Esophagus muscularis mucosa (tissue), 4 donors: ENCODE measurements at regions not wholly inside any gene's neighbourhood (a gene's known extent, or its start where the extent isn't known, plus 50 kb on each side); places are given as distances from the start of the nearest gene placed in this dataset.

ENCODE experiments used
- DNase-seq: peaks from one replicate; pipeline ENCODE4 v3.0.0-alpha.2; 2017; ENCODE audit errors: extremely low spot score
- H3K27ac ChIP-seq, 4 donors: fragments of 200-600 bp; sonication (generic); replicated peaks in 1 of 4; 1 replicate in 3 of 4; 2 replicates in 1 of 4; pipeline ENCODE4 v1.5.1; 2016 to 2019; ENCODE audit warnings: mild to moderate bottlenecking in 1 of 4
- H3K27me3 ChIP-seq, 4 donors: fragments of 200-600 bp; sonication (generic); one replicate each; pipeline versions ENCODE4 v1.5.1 to v1.6.0; 2016 to 2019
- H3K36me3 ChIP-seq, 4 donors: fragments of 200-600 bp; sonication (generic); one replicate each; pipeline ENCODE4 v1.5.1; 2016 to 2019
- H3K4me1 ChIP-seq, 4 donors: fragments of 200-600 bp; sonication (generic); one replicate each; pipeline ENCODE4 v1.5.1; 2016 to 2019
- H3K4me3 ChIP-seq, 4 donors: fragments of 200-600 bp; sonication (generic); 1 replicate in 2 of 4; 2 replicates in 2 of 4; pipeline ENCODE4 v1.5.1; 2016 to 2019; ENCODE audit warnings: mild to moderate bottlenecking in 4 of 4, moderate library complexity in 1 of 4
- H3K9me3 ChIP-seq, 4 donors: fragments of 200-600 bp; sonication (generic); 1 replicate in 3 of 4; 2 replicates in 1 of 4; pipeline ENCODE4 v1.5.1; 2016 to 2019
- EP300 ChIP-seq: sonication (generic); formaldehyde crosslinking; IDR thresholded peaks from one replicate; pipeline ENCODE4 v1.6.1; 2017; ENCODE audit warnings: antibody characterized with exemption
- POLR2A ChIP-seq: fragments of 450-650 bp; IDR thresholded peaks from one replicate; pipeline ENCODE4 v1.6.1; 2017; ENCODE audit warnings: antibody characterized with exemption, moderate library complexity, mild to moderate bottlenecking, low read depth
- POLR2AphosphoS5 ChIP-seq, 2 donors: sonication (generic); formaldehyde crosslinking; IDR thresholded peaks; one replicate each; pipeline ENCODE4 v1.6.1; 2017; ENCODE audit warnings: antibody characterized with exemption in 2 of 2
- WGBS: methylation state at CpG from one replicate; pipeline ENCODE4 v1.1.5; 2018; 5-methylcytosine and 5-hydroxymethylcytosine counted together
- intact Hi-C: fragments of 100-400 bp; cut with DNase I; formaldehyde crosslinking; loops from one replicate; pipeline ENCODE4 v1.15.1; 2023
- TF ChIP-seq, protein P1 (sequence below), 3 experiments: fragments of 200-600 bp in 2 of 3; fragments of 450-650 bp in 1 of 3; sonication (generic) in 2 of 3; IDR thresholded peaks; one replicate each; pipeline ENCODE4 v1.5.1; 2017 to 2019; ENCODE audit warnings: antibody characterized with exemption in 3 of 3, mild to moderate bottlenecking in 2 of 3, moderate library complexity in 1 of 3

DNA sequence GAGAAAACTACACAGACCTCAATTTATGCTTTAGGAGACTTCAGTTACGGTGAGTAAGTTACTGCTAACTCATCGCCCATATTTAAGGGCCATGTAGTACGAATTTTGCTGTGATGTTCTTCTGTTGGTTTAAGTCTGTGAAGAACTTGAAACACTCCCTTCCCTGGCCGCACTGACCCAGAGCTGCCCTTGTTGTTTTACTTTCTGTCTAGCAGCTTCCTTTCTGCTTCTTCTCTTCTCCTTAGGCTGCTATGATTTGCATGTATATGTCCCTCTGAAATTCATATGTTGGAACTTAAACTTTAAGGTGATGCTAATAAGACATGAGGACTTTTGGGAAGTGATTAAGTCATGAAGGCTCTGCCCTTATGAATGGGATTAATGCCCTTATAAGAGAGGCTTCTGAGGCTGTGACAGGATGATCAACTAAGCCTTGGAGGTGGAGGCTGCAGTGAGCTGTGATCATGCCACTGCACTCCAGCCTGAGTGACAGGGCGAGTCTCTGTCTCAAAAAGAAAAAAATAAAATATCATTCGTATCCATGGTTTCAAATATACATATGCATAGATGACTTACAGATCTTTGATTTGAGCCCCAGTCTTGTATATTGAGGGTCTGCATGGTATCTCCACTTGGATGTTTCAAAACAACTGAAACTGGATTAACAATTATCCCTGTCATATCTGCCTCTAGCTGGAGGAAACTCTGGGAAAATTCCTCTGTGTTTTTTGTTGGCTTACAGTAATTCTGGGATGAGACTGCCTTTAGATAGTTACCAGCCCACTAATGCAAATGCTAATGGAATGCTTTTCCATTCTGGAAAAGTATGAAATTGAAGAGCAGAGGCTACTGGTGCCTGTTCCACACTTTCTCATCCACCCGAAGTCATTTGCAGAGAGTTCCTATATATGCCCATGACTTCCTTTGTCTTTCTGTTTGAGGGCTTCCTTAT lies 263.4 kb upstream of the ACTBL2 start:
- H3K27ac ChIP-seq, result no peak overlapping the region
- intact Hi-C loops, result no loop called here

DNA sequence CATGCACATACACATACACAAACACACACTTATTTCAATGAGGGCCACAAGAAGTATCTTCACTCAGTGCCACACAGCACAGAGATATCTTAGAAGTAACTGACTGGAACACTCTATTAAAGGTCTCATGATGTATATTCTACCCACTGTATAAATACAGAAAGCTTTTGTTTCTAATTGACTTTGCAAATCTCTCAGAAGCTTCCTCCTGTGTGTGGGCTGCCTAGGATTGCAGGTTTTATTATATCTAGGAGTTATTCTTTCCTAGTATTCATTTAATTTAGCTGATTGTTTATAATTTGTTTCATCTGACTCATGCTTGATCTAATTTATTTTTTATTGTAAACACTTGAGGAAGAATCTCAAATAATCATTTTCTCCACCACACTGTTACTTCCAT lies 262.4 kb upstream of the ACTBL2 start:
- TF ChIP-seq EP300, result no peak
- TF ChIP-seq, protein P1, sequence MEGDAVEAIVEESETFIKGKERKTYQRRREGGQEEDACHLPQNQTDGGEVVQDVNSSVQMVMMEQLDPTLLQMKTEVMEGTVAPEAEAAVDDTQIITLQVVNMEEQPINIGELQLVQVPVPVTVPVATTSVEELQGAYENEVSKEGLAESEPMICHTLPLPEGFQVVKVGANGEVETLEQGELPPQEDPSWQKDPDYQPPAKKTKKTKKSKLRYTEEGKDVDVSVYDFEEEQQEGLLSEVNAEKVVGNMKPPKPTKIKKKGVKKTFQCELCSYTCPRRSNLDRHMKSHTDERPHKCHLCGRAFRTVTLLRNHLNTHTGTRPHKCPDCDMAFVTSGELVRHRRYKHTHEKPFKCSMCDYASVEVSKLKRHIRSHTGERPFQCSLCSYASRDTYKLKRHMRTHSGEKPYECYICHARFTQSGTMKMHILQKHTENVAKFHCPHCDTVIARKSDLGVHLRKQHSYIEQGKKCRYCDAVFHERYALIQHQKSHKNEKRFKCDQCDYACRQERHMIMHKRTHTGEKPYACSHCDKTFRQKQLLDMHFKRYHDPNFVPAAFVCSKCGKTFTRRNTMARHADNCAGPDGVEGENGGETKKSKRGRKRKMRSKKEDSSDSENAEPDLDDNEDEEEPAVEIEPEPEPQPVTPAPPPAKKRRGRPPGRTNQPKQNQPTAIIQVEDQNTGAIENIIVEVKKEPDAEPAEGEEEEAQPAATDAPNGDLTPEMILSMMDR (IDR thresholded peaks at IDR 0.05), result no peak
- no peak for TF ChIP-seq POLR2A
- no peak for TF ChIP-seq POLR2AphosphoS5 (IDR thresholded peaks at IDR 0.05)
- no peaks in the 10 kb centered on the region for H3K4me1 ChIP-seq
- no peak overlapping the region for H3K4me3 ChIP-seq
- intact Hi-C loops, result no loop called here
- no peak for DNase-seq
- H3K27me3 ChIP-seq, result no peaks in the 10 kb centered on the region
- no peaks in the 10 kb centered on the region for H3K36me3 ChIP-seq
- H3K9me3 ChIP-seq, result no peaks in the 10 kb centered on the region
- no peak overlapping the region for H3K27ac ChIP-seq

More for the DNA sequence above, 263.4 kb upstream of the ACTBL2 start:
- no peaks in the 10 kb centered on the region for H3K9me3 ChIP-seq
- no peaks in the 10 kb centered on the region for H3K36me3 ChIP-seq
- DNase-seq, result no peak
- no peaks in the 10 kb centered on the region for H3K27me3 ChIP-seq
- WGBS, result 90% methylated on average over 7 of the region's 7 CpGs
- H3K4me1 ChIP-seq, result no peaks in the 10 kb centered on the region
- no peak overlapping the region for H3K4me3 ChIP-seq
- TF ChIP-seq EP300, result no peak
- TF ChIP-seq, protein P1 (IDR thresholded peaks at IDR 0.05), result no peak
- TF ChIP-seq POLR2AphosphoS5 (IDR thresholded peaks at IDR 0.05), result no peak
- TF ChIP-seq POLR2A, result no peak

DNA sequence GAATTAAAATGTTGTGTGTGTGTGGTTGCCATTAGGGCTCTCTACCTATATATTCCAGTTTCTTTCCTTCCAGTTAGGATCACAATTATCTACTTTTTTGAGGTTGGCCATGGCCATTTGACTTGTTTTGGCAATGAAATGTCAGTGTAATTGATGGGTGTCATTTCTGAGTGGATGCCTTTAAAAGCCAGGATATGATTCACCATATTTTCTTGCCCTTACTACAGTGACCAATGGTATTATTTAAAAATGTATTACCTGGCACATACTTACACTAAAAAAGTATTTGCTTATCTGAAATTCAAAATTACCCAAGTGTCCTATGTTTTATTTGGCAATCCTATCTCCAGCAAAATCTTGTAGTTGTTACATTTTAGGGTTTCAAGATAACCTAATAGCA lies 258.7 kb upstream of the ACTBL2 start:
- DNase-seq, result no peak
- TF ChIP-seq POLR2AphosphoS5 (IDR thresholded peaks at IDR 0.05), result no peak
- TF ChIP-seq, protein P1 (IDR thresholded peaks at IDR 0.05), result no peak
- no peak for TF ChIP-seq POLR2A
- TF ChIP-seq EP300, result no peak
- no peaks in the 10 kb centered on the region for H3K4me1 ChIP-seq
- H3K27ac ChIP-seq, result no peak overlapping the region
- H3K36me3 ChIP-seq, result no peaks in the 10 kb centered on the region
- no peaks in the 10 kb centered on the region for H3K9me3 ChIP-seq
- intact Hi-C loops, result no loop called here
- no peaks in the 10 kb centered on the region for H3K27me3 ChIP-seq
- no peak overlapping the region for H3K4me3 ChIP-seq

DNA sequence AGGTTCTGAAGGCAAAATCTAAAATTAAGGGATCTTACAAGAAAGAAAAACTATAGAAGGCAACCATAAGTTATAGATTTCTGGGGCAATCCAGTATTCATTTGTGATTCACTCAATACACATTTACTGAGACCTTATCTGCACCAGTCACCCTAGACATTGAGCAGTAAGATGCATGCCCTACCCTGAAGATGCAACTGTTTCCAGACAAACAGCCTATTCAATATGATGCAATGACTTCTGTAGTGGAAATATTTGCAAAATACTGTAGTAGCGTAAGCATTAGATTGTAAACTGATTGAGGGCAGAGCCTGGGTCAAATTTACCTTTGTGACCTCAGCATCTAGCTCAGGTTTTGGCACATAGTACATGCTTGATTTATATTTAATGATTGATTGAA lies 256.2 kb upstream of the ACTBL2 start:
- no peak for DNase-seq
- WGBS, result 100% methylated on average over 1 of the region's 1 CpG
- TF ChIP-seq, protein P1 (IDR thresholded peaks at IDR 0.05), result no peak
- TF ChIP-seq POLR2AphosphoS5 (IDR thresholded peaks at IDR 0.05) (no peak), POLR2A (no peak), EP300 (no peak)
- intact Hi-C loops, result no loop called here
- no peak overlapping the region for H3K4me3 ChIP-seq
- no peak overlapping the region for H3K27ac ChIP-seq
- no peaks in the 10 kb centered on the region for H3K27me3 ChIP-seq
- peaks cover 0 to 6% (median 3%) of the 10 kb centered on the region in 4 donors for H3K4me1 ChIP-seq
- no peaks in the 10 kb centered on the region for H3K36me3 ChIP-seq
- H3K9me3 ChIP-seq, result no peaks in the 10 kb centered on the region

DNA sequence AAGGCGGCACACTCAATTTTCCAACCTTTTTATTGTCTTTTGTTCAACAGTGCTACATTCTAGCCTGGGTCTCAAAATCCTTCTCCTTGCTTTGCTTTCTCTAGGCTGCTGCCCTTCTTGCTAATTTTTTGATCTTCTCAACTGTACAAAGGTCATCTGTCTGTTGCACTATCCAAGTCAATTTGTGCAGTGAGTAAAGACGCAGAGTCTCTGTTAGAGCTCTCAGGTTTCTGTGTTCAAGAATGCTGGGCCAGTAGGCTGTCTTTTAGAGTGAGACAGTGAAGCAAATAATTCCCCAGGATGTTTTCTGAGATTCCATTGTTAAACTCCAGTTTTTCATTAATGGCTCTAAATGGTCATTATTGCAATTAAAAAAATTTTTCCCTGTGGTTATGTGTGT lies 255.7 kb upstream of the ACTBL2 start:
- intact Hi-C loops, result no loop called here
- peaks cover 0 to 7% (median 4%) of the 10 kb centered on the region in 4 donors for H3K4me1 ChIP-seq
- H3K4me3 ChIP-seq, result no peak overlapping the region
- 95% methylated on average over 2 of the region's 2 CpGs for WGBS
- no peaks in the 10 kb centered on the region for H3K36me3 ChIP-seq
- no peak for DNase-seq
- TF ChIP-seq, protein P1 (IDR thresholded peaks at IDR 0.05), result no peak
- TF ChIP-seq EP300 (no peak), POLR2A (no peak), POLR2AphosphoS5 (IDR thresholded peaks at IDR 0.05) (no peak)
- H3K9me3 ChIP-seq, result no peaks in the 10 kb centered on the region
- H3K27ac ChIP-seq, result no peak overlapping the region
- no peaks in the 10 kb centered on the region for H3K27me3 ChIP-seq
